Prostate gland (tissue), 2 donors: ENCODE measurements at regions not wholly inside any gene's neighbourhood (a gene's known extent, or its start where the extent isn't known, plus 50 kb on each side); places are given as distances from the start of the nearest gene placed in this dataset.

Source experiments
- DNase-seq: peaks from one replicate; pipeline ENCODE4 v3.0.0-alpha.2; 2019; ENCODE audit warnings: low spot score
- H3K27ac ChIP-seq, 2 donors: fragments of 200-600 bp; sonication (generic); 2 replicates each; pipeline ENCODE4 v1.5.1; 2017 to 2019
- H3K27me3 ChIP-seq: fragments of 200-600 bp; sonication (generic); replicated peaks from 2 replicates; pipeline ENCODE4 v1.5.1; 2019; ENCODE audit not compliant: insufficient read depth
- H3K36me3 ChIP-seq, 2 donors: fragments of 200-600 bp; sonication (generic); 1 replicate in 1 of 2; 2 replicates in 1 of 2; pipeline versions ENCODE4 v1.5.1 to v1.8.1; 2017 to 2019
- H3K4me1 ChIP-seq: fragments of 200-600 bp; sonication (generic); replicated peaks from 2 replicates; pipeline ENCODE4 v1.5.1; 2019
- H3K4me3 ChIP-seq, 2 donors: fragments of 200-600 bp; sonication (generic); 2 replicates each; pipeline ENCODE4 v1.5.1; 2017 to 2019
- H3K9me3 ChIP-seq: fragments of 200-600 bp; sonication (generic); 2 replicates; pipeline ENCODE4 v1.5.1; 2017
- CTCF ChIP-seq, 4 experiments: fragments of 200-600 bp in 2 of 4; fragments of 450-650 bp in 2 of 4; sonication (generic) in 2 of 4; IDR thresholded peaks; 1 replicate in 3 of 4; 2 replicates in 1 of 4; pipeline ENCODE4 v1.5.1; 2016 to 2019; ENCODE audit warnings: antibody characterized with exemption in 4 of 4, mild to moderate bottlenecking in 2 of 4, moderate library complexity in 2 of 4
- POLR2A ChIP-seq: fragments of 450-650 bp; IDR thresholded peaks from one replicate; pipeline ENCODE4 v1.6.1; 2016; ENCODE audit warnings: antibody characterized with exemption, mild to moderate bottlenecking
- POLR2AphosphoS5 ChIP-seq: sonication (generic); formaldehyde crosslinking; IDR thresholded peaks from one replicate; pipeline ENCODE4 v1.6.1; 2017; ENCODE audit warnings: antibody characterized with exemption
- WGBS: methylation state at CpG from one replicate; pipeline ENCODE4 v1.1.5; 2018; 5-methylcytosine and 5-hydroxymethylcytosine counted together
- intact Hi-C: fragments of 100-400 bp; cut with DNase I; formaldehyde crosslinking; loops from one replicate; pipeline ENCODE4 v1.14.2; 2022

- TF ChIP-seq POLR2AphosphoS5 (no peak), POLR2A (no peak), CTCF (IDR thresholded peaks at IDR 0.05) (no peak)
- H3K4me1 ChIP-seq: no peaks in the 10 kb centered on the region
- intact Hi-C loops: no loop called here
- H3K9me3 ChIP-seq: no peaks in the 10 kb centered on the region
- H3K27ac ChIP-seq: no peak overlapping the region
- no peak for DNase-seq
- WGBS: 91% methylated on average over 2 of the region's 2 CpGs
- H3K4me3 ChIP-seq: no peak overlapping the region
- no peaks in the 10 kb centered on the region for H3K27me3 ChIP-seq
- no peaks in the 10 kb centered on the region for H3K36me3 ChIP-seq
Observed at GRCh38 chr12:53857666-53858065, 81.0 kb upstream of the HOXC13 start.

- intact Hi-C loops: no loop called here
- WGBS: 59% methylated on average over 2 of the region's 2 CpGs
- TF ChIP-seq CTCF (IDR thresholded peaks at IDR 0.05) (no peak), POLR2A (no peak), POLR2AphosphoS5 (no peak)
- H3K4me1 ChIP-seq: no peaks in the 10 kb centered on the region
- no peak overlapping the region for H3K4me3 ChIP-seq
- no peaks in the 10 kb centered on the region for H3K36me3 ChIP-seq
- no peak for DNase-seq
- no peak overlapping the region for H3K27ac ChIP-seq
- no peaks in the 10 kb centered on the region for H3K27me3 ChIP-seq
- no peaks in the 10 kb centered on the region for H3K9me3 ChIP-seq
Observed at GRCh38 chr12:53860426-53861345, 77.9 kb upstream of the HOXC13 start.

DNA sequence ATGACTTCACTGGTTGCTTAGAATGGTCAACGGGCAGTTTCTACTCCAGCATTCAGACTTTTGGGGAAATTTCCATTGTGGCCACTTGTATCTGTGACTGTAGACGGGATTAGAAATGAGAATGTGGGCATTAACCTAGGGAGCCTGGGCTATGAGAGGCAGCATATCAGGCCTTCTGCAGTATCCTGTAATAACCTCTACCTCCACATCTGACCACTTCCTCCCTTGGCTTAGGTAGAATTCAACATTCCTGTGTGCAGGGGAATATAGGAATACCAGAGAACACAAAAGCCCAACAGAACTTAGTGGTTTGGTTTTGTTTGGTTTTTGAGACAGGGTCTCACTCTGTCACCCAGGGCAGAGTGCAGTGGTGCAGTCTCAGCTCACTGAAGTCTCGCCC, 76.4 kb upstream of the HOXC13 start:
- no peaks in the 10 kb centered on the region for H3K9me3 ChIP-seq
- H3K4me1 ChIP-seq: no peaks in the 10 kb centered on the region
- intact Hi-C loops: no loop called here
- no peak for DNase-seq
- H3K27ac ChIP-seq: no peak overlapping the region
- H3K36me3 ChIP-seq: no peaks in the 10 kb centered on the region
- H3K4me3 ChIP-seq: no peak overlapping the region
- WGBS: 63% methylated on average over 3 of the region's 3 CpGs
- no peaks in the 10 kb centered on the region for H3K27me3 ChIP-seq
- TF ChIP-seq POLR2AphosphoS5: no peak
- TF ChIP-seq CTCF (IDR thresholded peaks at IDR 0.05): no peak
- no peak for TF ChIP-seq POLR2A

GRCh38 chr12:53862831-53863230, 75.8 kb upstream of the HOXC13 start:
- 64% methylated on average over 2 of the region's 2 CpGs for WGBS
- intact Hi-C loops: no loop called here
- no peak overlapping the region for H3K27ac ChIP-seq
- no peak for DNase-seq
- H3K36me3 ChIP-seq: no peaks in the 10 kb centered on the region
- H3K4me3 ChIP-seq: no peak overlapping the region
- no peaks in the 10 kb centered on the region for H3K4me1 ChIP-seq
- no peaks in the 10 kb centered on the region for H3K27me3 ChIP-seq
- no peak for TF ChIP-seq POLR2AphosphoS5
- TF ChIP-seq CTCF (IDR thresholded peaks at IDR 0.05): no peak
- no peak for TF ChIP-seq POLR2A
- H3K9me3 ChIP-seq: no peaks in the 10 kb centered on the region

- Histone ChIP-seq H3K4me1 (no peaks in the 10 kb centered on the region), H3K9me3 (no peaks in the 10 kb centered on the region), H3K27me3 (no peaks in the 10 kb centered on the region), H3K36me3 (no peaks in the 10 kb centered on the region), H3K27ac (no peak overlapping the region), H3K4me3 (no peak overlapping the region)
- TF ChIP-seq POLR2A: no peak
- TF ChIP-seq POLR2AphosphoS5: no peak
- no peak for TF ChIP-seq CTCF (IDR thresholded peaks at IDR 0.05)
- DNase-seq: no peak
- intact Hi-C loops: no loop called here
- 83% methylated on average over 3 of the region's 3 CpGs for WGBS
Observed at GRCh38 chr12:53866727-53867126, 71.9 kb upstream of the HOXC13 start.
